Ascending aorta (tissue), 2 donors: ENCODE measurements at regions not wholly inside any gene's neighbourhood (a gene's known extent, or its start where the extent isn't known, plus 50 kb on each side); places are given as distances from the start of the nearest gene placed in this dataset.

Experiments
- DNase-seq, 2 donors: peaks; one replicate each; pipeline ENCODE4 v3.0.0-alpha.2; 2019; ENCODE audit warnings: low spot score in 2 of 2
- H3K27ac ChIP-seq, 2 donors: fragments of 200-600 bp; sonication (generic); one replicate each; pipeline ENCODE4 v1.5.1; 2016 to 2017; ENCODE audit warnings: mild to moderate bottlenecking in 1 of 2
- H3K27me3 ChIP-seq: fragments of 200-600 bp; sonication (generic); one replicate; pipeline ENCODE4 v1.5.1; 2017
- H3K36me3 ChIP-seq, 2 donors: fragments of 200-600 bp; sonication (generic); one replicate each; pipeline ENCODE4 v1.5.1; 2016
- H3K4me1 ChIP-seq, 2 donors: fragments of 200-600 bp; sonication (generic); one replicate each; pipeline ENCODE4 v1.5.1; 2016 to 2017; ENCODE audit warnings: mild to moderate bottlenecking in 1 of 2
- H3K4me3 ChIP-seq, 2 donors: fragments of 200-600 bp; sonication (generic); one replicate each; pipeline ENCODE4 v1.5.1; 2016 to 2017; ENCODE audit warnings: mild to moderate bottlenecking in 1 of 2
- H3K9me3 ChIP-seq, 2 donors: fragments of 200-600 bp; sonication (generic); one replicate each; pipeline ENCODE4 v1.5.1; 2016
- intact Hi-C: fragments of 100-400 bp; cut with DNase I; formaldehyde crosslinking; loops from one replicate; pipeline ENCODE4 v1.15.1; 2023
- TF ChIP-seq, protein P1 (sequence below), 3 experiments: fragments of 200-600 bp in 2 of 3; fragments of 450-650 bp in 1 of 3; sonication (generic) in 2 of 3; IDR thresholded peaks; one replicate each; pipeline ENCODE4 v1.5.1; 2016 to 2019; ENCODE audit warnings: antibody characterized with exemption in 3 of 3, mild to moderate bottlenecking in 1 of 3, moderate library complexity in 1 of 3

DNA sequence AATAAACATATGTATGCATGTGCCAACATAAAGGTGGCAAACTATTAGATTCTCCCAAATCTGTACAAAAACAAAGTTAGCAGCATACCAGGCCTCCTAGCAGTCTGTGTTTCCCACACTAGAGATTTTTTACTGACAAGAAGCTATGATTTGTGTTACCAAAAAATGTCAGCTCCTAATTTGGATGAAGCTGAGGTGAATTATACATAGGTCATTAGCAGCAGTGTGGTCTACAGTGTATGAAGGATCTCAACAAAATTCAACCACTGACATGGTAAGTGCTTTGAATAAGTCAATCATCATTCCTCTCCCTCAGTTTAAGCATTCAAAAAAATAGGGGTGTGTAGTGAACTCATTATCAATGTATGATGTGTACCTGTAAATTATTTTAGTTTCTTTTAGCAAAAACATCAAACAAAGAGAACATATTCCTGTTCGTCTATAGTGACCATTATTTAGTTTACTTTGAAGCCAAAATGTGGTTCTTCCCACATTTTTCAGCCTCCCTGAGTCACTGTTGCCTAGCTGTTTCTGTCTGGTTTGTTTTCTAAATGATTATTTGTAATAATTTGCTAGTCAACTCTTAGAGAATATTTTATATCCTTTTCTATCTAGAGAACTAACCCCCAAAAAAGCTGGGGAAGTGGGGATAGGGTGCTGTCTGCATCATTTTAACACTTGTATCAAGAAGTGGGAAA, 52.1 kb upstream of the RGMB start:
- intact Hi-C loops, result no loop called here
- DNase-seq, result no peak
- Histone ChIP-seq H3K4me1 (no peaks in the 10 kb centered on the region), H3K9me3 (no peaks in the 10 kb centered on the region), H3K27me3 (no peaks in the 10 kb centered on the region), H3K36me3 (no peaks in the 10 kb centered on the region), H3K27ac (no peak overlapping the region), H3K4me3 (no peak overlapping the region)
- TF ChIP-seq, protein P1, sequence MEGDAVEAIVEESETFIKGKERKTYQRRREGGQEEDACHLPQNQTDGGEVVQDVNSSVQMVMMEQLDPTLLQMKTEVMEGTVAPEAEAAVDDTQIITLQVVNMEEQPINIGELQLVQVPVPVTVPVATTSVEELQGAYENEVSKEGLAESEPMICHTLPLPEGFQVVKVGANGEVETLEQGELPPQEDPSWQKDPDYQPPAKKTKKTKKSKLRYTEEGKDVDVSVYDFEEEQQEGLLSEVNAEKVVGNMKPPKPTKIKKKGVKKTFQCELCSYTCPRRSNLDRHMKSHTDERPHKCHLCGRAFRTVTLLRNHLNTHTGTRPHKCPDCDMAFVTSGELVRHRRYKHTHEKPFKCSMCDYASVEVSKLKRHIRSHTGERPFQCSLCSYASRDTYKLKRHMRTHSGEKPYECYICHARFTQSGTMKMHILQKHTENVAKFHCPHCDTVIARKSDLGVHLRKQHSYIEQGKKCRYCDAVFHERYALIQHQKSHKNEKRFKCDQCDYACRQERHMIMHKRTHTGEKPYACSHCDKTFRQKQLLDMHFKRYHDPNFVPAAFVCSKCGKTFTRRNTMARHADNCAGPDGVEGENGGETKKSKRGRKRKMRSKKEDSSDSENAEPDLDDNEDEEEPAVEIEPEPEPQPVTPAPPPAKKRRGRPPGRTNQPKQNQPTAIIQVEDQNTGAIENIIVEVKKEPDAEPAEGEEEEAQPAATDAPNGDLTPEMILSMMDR (IDR thresholded peaks at IDR 0.05), result no peak

DNA sequence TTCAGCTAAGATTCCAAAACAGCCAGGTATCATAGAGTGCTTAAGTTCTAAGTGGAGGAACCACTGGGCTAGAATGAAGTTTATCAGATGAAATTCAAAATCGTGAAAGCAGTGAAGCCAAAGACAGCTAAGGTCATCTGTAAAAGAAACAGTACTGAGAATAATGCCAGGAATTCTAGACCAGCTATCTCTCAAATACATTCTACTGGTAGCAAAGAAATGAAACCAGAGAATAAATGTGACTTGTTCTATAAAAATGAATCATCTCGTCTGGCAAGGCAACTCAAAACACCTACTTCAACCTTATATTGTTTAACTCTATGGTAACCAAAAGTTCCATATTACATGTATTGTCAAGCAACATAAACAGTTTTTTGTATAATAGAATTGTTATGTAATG, 51.3 kb upstream of the RGMB start:
- Histone ChIP-seq H3K9me3 (no peaks in the 10 kb centered on the region), H3K27ac (no peak overlapping the region), H3K36me3 (no peaks in the 10 kb centered on the region), H3K4me3 (no peak overlapping the region), H3K27me3 (no peaks in the 10 kb centered on the region), H3K4me1 (no peaks in the 10 kb centered on the region)
- TF ChIP-seq, protein P1 (IDR thresholded peaks at IDR 0.05), result no peak
- no peak for DNase-seq
- intact Hi-C loops, result no loop called here

DNA sequence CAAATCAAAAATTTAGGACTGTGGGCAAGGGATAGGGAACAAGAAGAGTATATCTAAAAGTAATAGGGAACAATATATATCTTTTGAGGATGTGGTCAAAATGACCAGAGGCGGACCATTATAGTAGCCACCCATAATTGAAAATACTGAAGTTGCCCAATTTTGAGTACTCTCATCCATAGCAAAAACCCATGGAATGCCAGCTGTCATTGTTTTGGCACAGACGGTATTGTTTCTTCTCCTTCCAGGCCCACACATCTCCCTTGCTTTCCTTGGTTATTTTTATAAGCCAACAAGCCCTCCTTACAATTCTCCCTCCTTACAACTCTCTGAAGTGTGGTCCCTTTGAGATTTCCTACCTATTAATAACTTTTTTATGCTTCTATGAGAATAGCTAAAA, 50.4 kb upstream of the RGMB start:
- Histone ChIP-seq H3K27ac (no peak overlapping the region), H3K9me3 (no peaks in the 10 kb centered on the region), H3K4me1 (no peaks in the 10 kb centered on the region), H3K27me3 (no peaks in the 10 kb centered on the region), H3K36me3 (no peaks in the 10 kb centered on the region), H3K4me3 (no peak overlapping the region)
- TF ChIP-seq, protein P1 (IDR thresholded peaks at IDR 0.05), result no peak
- intact Hi-C loops, result no loop called here
- no peak for DNase-seq
